IMR-90 (cell line): ENCODE measurements at regions not wholly inside any gene's neighbourhood (a gene's known extent, or its start where the extent isn't known, plus 50 kb on each side); places are given as distances from the start of the nearest gene placed in this dataset.

ENCODE experiments used
- ATAC-seq: fragments of 200-7000 bp; cut with Tn5 transposase; 2 replicates; pipeline ENCODE4 v1.9.1; 2020; ENCODE audit warnings: low read depth, mild to moderate bottlenecking, moderate library complexity
- BruUV-seq: library from RNA; stranded (reverse); fragments of 400-500 nt; replicated peaks from 2 replicates; lab custom pipeline; 2021; lab: Mats Ljungman, UMichigan
- CTCF ChIA-PET: fragments of 300-600 bp; formaldehyde crosslinking; extraction: SDS; loops from one replicate; lab custom pipeline; 2021; ENCODE audit warnings: antibody characterized with exemption; lab: Yijun Ruan, JAX
- POLR2A ChIA-PET: fragments of 300-600 bp; sonication (Branson Sonifier 250); formaldehyde crosslinking; loops from one replicate; lab custom pipeline; 2022; ENCODE audit warnings: antibody characterized with exemption; ENCODE audit not compliant: unreplicated experiment; lab: Charles Lee
- DNase-seq: peaks from one replicate; pipeline ENCODE4 v3.0.0; 2013
- H2AFZ ChIP-seq: replicated peaks from 2 replicates; pipeline ENCODE3; 2013; ENCODE audit warnings: low read length, mild to moderate bottlenecking; ENCODE audit not compliant: poor library complexity
- H2AK5ac ChIP-seq: 2 replicates; pipeline ENCODE4 v1.6.1; 2013; ENCODE audit warnings: low read depth, low read length, inconsistent platforms
- H2AK9ac ChIP-seq: replicated peaks from 2 replicates; pipeline ENCODE3; 2013; ENCODE audit warnings: mild to moderate bottlenecking, low read depth, low read length, moderate library complexity; ENCODE audit not compliant: poor library complexity
- H2BK120ac ChIP-seq: 2 replicates; pipeline ENCODE4 v1.6.1; 2013; ENCODE audit warnings: low read depth, low read length, inconsistent platforms
- H2BK15ac ChIP-seq: 3 replicates; pipeline ENCODE4 v1.6.1; 2013; ENCODE audit warnings: low read depth, low read length, inconsistent platforms
- H2BK20ac ChIP-seq: 2 replicates; pipeline ENCODE4 v1.6.1; 2013; ENCODE audit warnings: low read depth, mild to moderate bottlenecking, inconsistent platforms, low read length, moderate library complexity
- H2BK5ac ChIP-seq: 2 replicates; pipeline ENCODE4 v1.6.1; 2013; ENCODE audit warnings: mild to moderate bottlenecking, low read depth, low read length, inconsistent platforms; ENCODE audit not compliant: poor library complexity, severe bottlenecking
- H3K14ac ChIP-seq: replicated peaks from 2 replicates; pipeline ENCODE4 v1.6.1; 2013; ENCODE audit warnings: low read depth, low read length, inconsistent platforms
- H3K18ac ChIP-seq: 2 replicates; pipeline ENCODE4 v1.6.1; 2013; ENCODE audit warnings: low read depth, low read length, control low read depth
- H3K23ac ChIP-seq: 2 replicates; pipeline ENCODE4 v1.6.1; 2013; ENCODE audit warnings: low read depth, low read length, inconsistent platforms
- H3K27ac ChIP-seq: 2 replicates; pipeline ENCODE4 v1.5.1; 2013; ENCODE audit warnings: mild to moderate bottlenecking, control low read depth, low read length; ENCODE audit not compliant: insufficient read depth
- H3K27me3 ChIP-seq: 2 replicates; pipeline ENCODE4 v1.6.1; 2013; ENCODE audit warnings: low read length; ENCODE audit not compliant: control insufficient read depth, insufficient read depth
- H3K36me3 ChIP-seq: 2 replicates; pipeline ENCODE4 v1.6.1; 2013; ENCODE audit warnings: low read length, mixed read lengths; ENCODE audit not compliant: control insufficient read depth, insufficient read depth
- H3K4ac ChIP-seq: 2 replicates; pipeline ENCODE4 v1.6.1; 2013; ENCODE audit warnings: low read depth, low read length, inconsistent platforms
- H3K4me1 ChIP-seq: 2 replicates; pipeline ENCODE4 v1.6.1; 2013; ENCODE audit warnings: low read length, mixed read lengths; ENCODE audit not compliant: control insufficient read depth, insufficient read depth
- H3K4me2 ChIP-seq: 2 replicates; pipeline ENCODE4 v1.6.1; 2013; ENCODE audit warnings: low read depth, mild to moderate bottlenecking, control low read depth, low read length, moderate library complexity
- H3K4me3 ChIP-seq: 2 replicates; pipeline ENCODE4 v1.5.1; 2013; ENCODE audit warnings: low read depth, mild to moderate bottlenecking, control low read depth, low read length, moderate library complexity; ENCODE audit not compliant: insufficient read depth
- H3K56ac ChIP-seq: 2 replicates; pipeline ENCODE4 v1.6.1; 2013; ENCODE audit warnings: low read length, inconsistent platforms; ENCODE audit not compliant: insufficient read depth; ENCODE audit errors: extremely low read depth
- H3K79me1 ChIP-seq, 2 experiments: 2 replicates each; pipeline ENCODE4 v1.6.1; 2013; ENCODE audit warnings: low read length in 2 of 2, inconsistent platforms in 1 of 2, low read depth in 1 of 2
- H3K9ac ChIP-seq: 2 replicates; pipeline ENCODE4 v1.6.1; 2013; ENCODE audit warnings: low read depth, low read length, control low read depth
- H3K9me1 ChIP-seq: 2 replicates; pipeline ENCODE4 v1.6.1; 2013; ENCODE audit warnings: low read length, inconsistent platforms; ENCODE audit not compliant: insufficient read depth
- H3K9me3 ChIP-seq: 2 replicates; pipeline ENCODE4 v1.6.1; 2013; ENCODE audit warnings: low read length; ENCODE audit not compliant: control insufficient read depth, insufficient read depth
- H4K20me1 ChIP-seq: 2 replicates; pipeline ENCODE4 v1.6.1; 2013; ENCODE audit warnings: low read length, inconsistent platforms; ENCODE audit not compliant: insufficient read depth
- H4K5ac ChIP-seq: 2 replicates; pipeline ENCODE4 v1.6.1; 2013; ENCODE audit warnings: mild to moderate bottlenecking, low read depth, low read length, control low read depth
- H4K8ac ChIP-seq, 2 experiments: 2 replicates each; pipeline ENCODE4 v1.6.1; 2013; ENCODE audit warnings: low read depth in 2 of 2, low read length in 2 of 2, control low read depth in 1 of 2, inconsistent platforms in 1 of 2
- H4K91ac ChIP-seq: 2 replicates; pipeline ENCODE4 v1.6.1; 2013; ENCODE audit warnings: low read depth, low read length, inconsistent platforms; ENCODE audit not compliant: insufficient read depth
- BHLHE40 ChIP-seq: fragments of 150-350 bp; IDR thresholded peaks from 2 replicates; pipeline ENCODE4 v1.6.1; 2016; ENCODE audit warnings: mild to moderate bottlenecking, low read depth, low read length
- CEBPB ChIP-seq: IDR thresholded peaks from 2 replicates; pipeline ENCODE4 v1.6.1; 2012; ENCODE audit warnings: low read depth, low read length, improper control_type of control experiment
- CHD1 ChIP-seq: IDR thresholded peaks from 2 replicates; pipeline ENCODE4 v1.6.1; 2012; ENCODE audit warnings: low read depth, low read length, improper control_type of control experiment
- FOS ChIP-seq: fragments of 150-350 bp; IDR thresholded peaks from 2 replicates; pipeline ENCODE4 v1.6.1; 2016; ENCODE audit warnings: low read depth, low read length
- MAZ ChIP-seq: IDR thresholded peaks from 2 replicates; pipeline ENCODE4 v1.6.1; 2012; ENCODE audit warnings: low read depth, mild to moderate bottlenecking, low read length, improper control_type of control experiment, moderate library complexity, borderline replicate concordance
- MXI1 ChIP-seq: IDR thresholded peaks from 2 replicates; pipeline ENCODE4 v1.6.1; 2012; ENCODE audit warnings: low read depth, mild to moderate bottlenecking, low read length, moderate library complexity, borderline replicate concordance
- POLR2A ChIP-seq: IDR thresholded peaks from 2 replicates; pipeline ENCODE4 v1.6.1; 2012; ENCODE audit warnings: mild to moderate bottlenecking, low read depth, low read length
- RAD21 ChIP-seq: IDR thresholded peaks from 2 replicates; pipeline ENCODE4 v1.6.1; 2012; ENCODE audit warnings: low read length, improper control_type of control experiment
- RCOR1 ChIP-seq: IDR thresholded peaks from 2 replicates; pipeline ENCODE4 v1.6.1; 2012; ENCODE audit warnings: mild to moderate bottlenecking, low read length, improper control_type of control experiment; ENCODE audit not compliant: insufficient replicate concordance
- RFX5 ChIP-seq: IDR thresholded peaks from 2 replicates; pipeline ENCODE4 v1.8.0; 2012; ENCODE audit warnings: low read depth, mild to moderate bottlenecking, low read length, moderate library complexity
- SMC3 ChIP-seq: fragments of 150-350 bp; IDR thresholded peaks from 2 replicates; pipeline ENCODE4 v1.6.1; 2016; ENCODE audit warnings: low read depth, mild to moderate bottlenecking, antibody characterized with exemption, low read length, moderate library complexity
- WGBS, 2 experiments: methylation state at CpG; one replicate each; pipeline versions ENCODE4 v1.1.5 to v1.1.7; 2013; ENCODE audit warnings: missing lambda C conversion rate in 2 of 2; ENCODE audit not compliant: insufficient read length in 1 of 2; ENCODE audit errors: extremely low coverage in 2 of 2; 5-methylcytosine and 5-hydroxymethylcytosine counted together
- dilution Hi-C: fragments of 300-500 bp; cut with HindIII; formaldehyde crosslinking; loops from one replicate; pipeline ENCODE4 v1.14.3; 2018; ENCODE audit warnings: low sequenced_read_pairs; ENCODE audit not compliant: unreplicated experiment
- in situ Hi-C: fragments of 300-500 bp; cut with MboI; formaldehyde crosslinking; loops from 3 replicates; pipeline ENCODE4 v1.14.3; 2019; ENCODE audit warnings: low sequenced_read_pairs, inconsistent platforms, mixed read lengths
- intact Hi-C: fragments of 100-400 bp; cut with micrococcal nuclease; formaldehyde crosslinking; loops from 2 replicates; pipeline ENCODE4 v1.10.0; 2022
- TF ChIP-seq, protein P1 (sequence below): fragments of 150-350 bp; IDR thresholded peaks from 2 replicates; pipeline ENCODE4 v1.6.1; 2016; ENCODE audit warnings: low read depth, mild to moderate bottlenecking, low read length, moderate library complexity, borderline replicate concordance
- TF ChIP-seq, protein P2 (sequence below): fragments of 150-350 bp; IDR thresholded peaks from 2 replicates; pipeline ENCODE4 v1.6.1; 2017; ENCODE audit warnings: mild to moderate bottlenecking, antibody characterized with exemption, low read length, low read depth
- TF ChIP-seq, protein P3 (sequence below): conservative IDR thresholded peaks from 2 replicates; pipeline ENCODE4 v1.5.1; 2012; ENCODE audit warnings: mild to moderate bottlenecking, low read depth, low read length, improper control_type of control experiment

DNA sequence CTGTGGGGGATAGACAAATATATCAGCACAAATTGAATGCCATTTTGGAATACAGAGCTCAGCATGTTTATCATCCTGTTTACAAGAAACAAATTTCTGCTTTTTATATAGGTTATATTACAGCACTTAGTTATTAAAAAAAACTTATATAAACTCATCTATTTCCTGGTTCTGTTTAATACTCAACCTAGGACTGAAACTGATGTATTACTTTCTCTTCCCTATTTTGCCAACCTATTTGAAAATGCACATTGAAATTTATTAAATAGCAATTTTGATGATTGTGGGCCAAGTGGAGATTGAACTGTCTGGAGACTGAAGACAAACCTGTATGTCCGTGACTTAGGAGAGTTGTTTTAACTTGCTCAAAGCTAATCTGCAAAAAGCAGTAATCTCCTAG is 288.3 kb upstream of the ANO3 start:
- WGBS, 2 experiments = no CpG with 5 or more reads among the region's 1 CpG
- no peak overlapping the region for H2BK5ac ChIP-seq

More for the DNA sequence above, 288.3 kb upstream of the ANO3 start:
- Histone ChIP-seq H4K5ac (no peak overlapping the region), H4K8ac (no peak overlapping the region), H3K18ac (no peak overlapping the region), H3K9me1 (no peaks in the 10 kb centered on the region), H3K56ac (no peak overlapping the region), H3K14ac (no peak overlapping the region), H3K27me3 (no peaks in the 10 kb centered on the region; the same call in 1 of the 2 replicates), H2BK15ac (no peak overlapping the region), H2AK9ac (no peak overlapping the region), H3K36me3 (no peaks in the 10 kb centered on the region), H2BK20ac (no peak overlapping the region), H4K20me1 (no peaks in the 10 kb centered on the region), H3K4ac (no peak overlapping the region), H3K4me1 (no peaks in the 10 kb centered on the region), H3K23ac (no peak overlapping the region), H3K9me3 (no peaks in the 10 kb centered on the region), H2AFZ (no peak overlapping the region), H2AK5ac (no peak overlapping the region), H3K27ac (no peak overlapping the region), H3K4me2 (no peak overlapping the region), H3K9ac (no peak overlapping the region), H2BK120ac (no peak overlapping the region), H4K91ac (no peak overlapping the region), H3K4me3 (no peak overlapping the region), H3K79me1 (no peaks in the 10 kb centered on the region)
- CTCF ChIA-PET = no interaction called here
- DNase-seq (no peak), ATAC-seq (no peak)
- intact Hi-C loops (no loop called here), dilution Hi-C loops (no loop called here), in situ Hi-C loops (no loop called here)
- POLR2A ChIA-PET = no interaction called here
- TF ChIP-seq, protein P1, sequence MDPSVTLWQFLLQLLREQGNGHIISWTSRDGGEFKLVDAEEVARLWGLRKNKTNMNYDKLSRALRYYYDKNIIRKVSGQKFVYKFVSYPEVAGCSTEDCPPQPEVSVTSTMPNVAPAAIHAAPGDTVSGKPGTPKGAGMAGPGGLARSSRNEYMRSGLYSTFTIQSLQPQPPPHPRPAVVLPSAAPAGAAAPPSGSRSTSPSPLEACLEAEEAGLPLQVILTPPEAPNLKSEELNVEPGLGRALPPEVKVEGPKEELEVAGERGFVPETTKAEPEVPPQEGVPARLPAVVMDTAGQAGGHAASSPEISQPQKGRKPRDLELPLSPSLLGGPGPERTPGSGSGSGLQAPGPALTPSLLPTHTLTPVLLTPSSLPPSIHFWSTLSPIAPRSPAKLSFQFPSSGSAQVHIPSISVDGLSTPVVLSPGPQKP = no peak
- no peak for TF ChIP-seq CHD1
- TF ChIP-seq, protein P2, sequence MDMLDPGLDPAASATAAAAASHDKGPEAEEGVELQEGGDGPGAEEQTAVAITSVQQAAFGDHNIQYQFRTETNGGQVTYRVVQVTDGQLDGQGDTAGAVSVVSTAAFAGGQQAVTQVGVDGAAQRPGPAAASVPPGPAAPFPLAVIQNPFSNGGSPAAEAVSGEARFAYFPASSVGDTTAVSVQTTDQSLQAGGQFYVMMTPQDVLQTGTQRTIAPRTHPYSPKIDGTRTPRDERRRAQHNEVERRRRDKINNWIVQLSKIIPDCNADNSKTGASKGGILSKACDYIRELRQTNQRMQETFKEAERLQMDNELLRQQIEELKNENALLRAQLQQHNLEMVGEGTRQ = no peak
- TF ChIP-seq BHLHE40 = no peak
- no peak for TF ChIP-seq RAD21
- TF ChIP-seq RFX5 = no peak
- no peak for TF ChIP-seq RCOR1
- no peak for TF ChIP-seq MXI1
- TF ChIP-seq MAZ = no peak
- no peak for TF ChIP-seq SMC3
- no peak for TF ChIP-seq POLR2A
- TF ChIP-seq, protein P3, sequence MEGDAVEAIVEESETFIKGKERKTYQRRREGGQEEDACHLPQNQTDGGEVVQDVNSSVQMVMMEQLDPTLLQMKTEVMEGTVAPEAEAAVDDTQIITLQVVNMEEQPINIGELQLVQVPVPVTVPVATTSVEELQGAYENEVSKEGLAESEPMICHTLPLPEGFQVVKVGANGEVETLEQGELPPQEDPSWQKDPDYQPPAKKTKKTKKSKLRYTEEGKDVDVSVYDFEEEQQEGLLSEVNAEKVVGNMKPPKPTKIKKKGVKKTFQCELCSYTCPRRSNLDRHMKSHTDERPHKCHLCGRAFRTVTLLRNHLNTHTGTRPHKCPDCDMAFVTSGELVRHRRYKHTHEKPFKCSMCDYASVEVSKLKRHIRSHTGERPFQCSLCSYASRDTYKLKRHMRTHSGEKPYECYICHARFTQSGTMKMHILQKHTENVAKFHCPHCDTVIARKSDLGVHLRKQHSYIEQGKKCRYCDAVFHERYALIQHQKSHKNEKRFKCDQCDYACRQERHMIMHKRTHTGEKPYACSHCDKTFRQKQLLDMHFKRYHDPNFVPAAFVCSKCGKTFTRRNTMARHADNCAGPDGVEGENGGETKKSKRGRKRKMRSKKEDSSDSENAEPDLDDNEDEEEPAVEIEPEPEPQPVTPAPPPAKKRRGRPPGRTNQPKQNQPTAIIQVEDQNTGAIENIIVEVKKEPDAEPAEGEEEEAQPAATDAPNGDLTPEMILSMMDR = no peak
- no peak for TF ChIP-seq FOS
- TF ChIP-seq CEBPB = no peak
- BruUV-seq = no TSS peak
